ENCODE measurements at regions not wholly inside any gene's neighbourhood (a gene's known extent, or its start where the extent isn't known, plus 50 kb on each side); places are given as distances from the start of the nearest gene placed in this dataset.

GRCh38 chr21:32147041-32147440 lies 131.8 kb downstream of the MIS18A start:
- no peak for DNase-seq (ENCODE audit: low read depth)
- in situ Hi-C loops (cut with HindIII; ENCODE audit: low sequenced_read_pairs), result no loop called here
- TF ChIP-seq CTCF (IDR thresholded peaks at IDR 0.05; ENCODE audit: low read depth, low read length, missing control alignments), result no peak
- H3K4me3 ChIP-seq (ENCODE audit: low read depth, low read length), result no peak overlapping the region

GRCh38 chr21:32144851-32145250 lies 134.0 kb downstream of the MIS18A start:
- in situ Hi-C loops (cut with HindIII; ENCODE audit: low sequenced_read_pairs), result no loop called here

GRCh38 chr21:32143241-32143939 lies 135.5 kb downstream of the MIS18A start:
- DNase-seq (ENCODE audit: low read depth), result peak; percentile 26
- TF ChIP-seq CTCF (IDR thresholded peaks at IDR 0.05; ENCODE audit: low read depth, low read length, missing control alignments), result no peak
- in situ Hi-C loops (cut with HindIII; ENCODE audit: low sequenced_read_pairs), result no loop called here
- H3K4me3 ChIP-seq (ENCODE audit: low read depth, low read length), result no peak overlapping the region

More at GRCh38 chr21:32144851-32145250, 134.0 kb downstream of the MIS18A start:
- DNase-seq (ENCODE audit: low read depth), result no peak
- no peak overlapping the region for H3K4me3 ChIP-seq (ENCODE audit: low read depth, low read length)
- no peak for TF ChIP-seq CTCF (IDR thresholded peaks at IDR 0.05; ENCODE audit: low read depth, low read length, missing control alignments)

GRCh38 chr21:32141318-32141633 lies 137.6 kb downstream of the MIS18A start:
- DNase-seq (ENCODE audit: low read depth), result no peak
- in situ Hi-C loops (cut with HindIII; ENCODE audit: low sequenced_read_pairs), result no loop called here
- no peak for TF ChIP-seq CTCF (IDR thresholded peaks at IDR 0.05; ENCODE audit: low read depth, low read length, missing control alignments)
- no peak overlapping the region for H3K4me3 ChIP-seq (ENCODE audit: low read depth, low read length)

GRCh38 chr21:32140604-32141317 lies 138.1 kb downstream of the MIS18A start:
- no peak for TF ChIP-seq CTCF (IDR thresholded peaks at IDR 0.05; ENCODE audit: low read depth, low read length, missing control alignments)
- in situ Hi-C loops (cut with HindIII; ENCODE audit: low sequenced_read_pairs), result no loop called here
- no peak for DNase-seq (ENCODE audit: low read depth)
- no peak overlapping the region for H3K4me3 ChIP-seq (ENCODE audit: low read depth, low read length)

- in situ Hi-C loops (cut with HindIII; ENCODE audit: low sequenced_read_pairs), result no loop called here
- DNase-seq (ENCODE audit: low read depth), result no peak
- no peak for TF ChIP-seq CTCF (IDR thresholded peaks at IDR 0.05; ENCODE audit: low read depth, low read length, missing control alignments)
- H3K4me3 ChIP-seq (ENCODE audit: low read depth, low read length), result no peak overlapping the region
Observed at GRCh38 chr21:32140151-32140550, 138.7 kb downstream of the MIS18A start.
